ENCODE measurements at regions not wholly inside any gene's neighbourhood (a gene's known extent, or its start where the extent isn't known, plus 50 kb on each side); places are given as distances from the start of the nearest gene placed in this dataset.

DNA sequence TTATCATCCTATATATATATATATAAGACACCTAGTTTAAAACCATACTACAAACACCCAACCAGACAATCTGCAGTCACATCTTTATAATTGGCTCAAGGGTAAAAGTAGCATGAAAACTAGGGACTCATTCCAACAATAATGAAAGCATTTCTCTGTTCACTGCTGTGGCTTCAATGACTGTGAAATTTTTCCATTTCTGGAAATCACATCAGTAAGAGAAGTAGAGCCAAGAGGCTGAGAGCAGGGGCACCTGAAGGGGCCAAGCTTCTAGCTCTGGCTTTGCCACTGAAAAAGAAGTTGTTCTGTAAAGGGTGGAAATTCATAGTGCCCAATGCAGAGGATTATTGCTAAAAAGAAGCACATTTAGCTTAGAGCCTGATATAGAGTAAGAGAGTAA is 158.6 kb upstream of the GLI3 start:
- no peak overlapping the region for H3K4me3 ChIP-seq
- no peak for DNase-seq
- H3K9ac ChIP-seq (ENCODE audit: low read depth in 2 of 2, low read length in 2 of 2) = no peak overlapping the region
- H3K36me3 ChIP-seq = no peaks in the 10 kb centered on the region
- H3K27me3 ChIP-seq = no peaks in the 10 kb centered on the region
- no peak overlapping the region for H3K27ac ChIP-seq
- intact Hi-C loops (cut with DNase I) = no loop called here
- no peaks in the 10 kb centered on the region for H3K4me1 ChIP-seq
- TF ChIP-seq, protein P1, sequence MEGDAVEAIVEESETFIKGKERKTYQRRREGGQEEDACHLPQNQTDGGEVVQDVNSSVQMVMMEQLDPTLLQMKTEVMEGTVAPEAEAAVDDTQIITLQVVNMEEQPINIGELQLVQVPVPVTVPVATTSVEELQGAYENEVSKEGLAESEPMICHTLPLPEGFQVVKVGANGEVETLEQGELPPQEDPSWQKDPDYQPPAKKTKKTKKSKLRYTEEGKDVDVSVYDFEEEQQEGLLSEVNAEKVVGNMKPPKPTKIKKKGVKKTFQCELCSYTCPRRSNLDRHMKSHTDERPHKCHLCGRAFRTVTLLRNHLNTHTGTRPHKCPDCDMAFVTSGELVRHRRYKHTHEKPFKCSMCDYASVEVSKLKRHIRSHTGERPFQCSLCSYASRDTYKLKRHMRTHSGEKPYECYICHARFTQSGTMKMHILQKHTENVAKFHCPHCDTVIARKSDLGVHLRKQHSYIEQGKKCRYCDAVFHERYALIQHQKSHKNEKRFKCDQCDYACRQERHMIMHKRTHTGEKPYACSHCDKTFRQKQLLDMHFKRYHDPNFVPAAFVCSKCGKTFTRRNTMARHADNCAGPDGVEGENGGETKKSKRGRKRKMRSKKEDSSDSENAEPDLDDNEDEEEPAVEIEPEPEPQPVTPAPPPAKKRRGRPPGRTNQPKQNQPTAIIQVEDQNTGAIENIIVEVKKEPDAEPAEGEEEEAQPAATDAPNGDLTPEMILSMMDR (IDR thresholded peaks at IDR 0.05) = no peak
- no peaks in the 10 kb centered on the region for H3K9me3 ChIP-seq

DNA sequence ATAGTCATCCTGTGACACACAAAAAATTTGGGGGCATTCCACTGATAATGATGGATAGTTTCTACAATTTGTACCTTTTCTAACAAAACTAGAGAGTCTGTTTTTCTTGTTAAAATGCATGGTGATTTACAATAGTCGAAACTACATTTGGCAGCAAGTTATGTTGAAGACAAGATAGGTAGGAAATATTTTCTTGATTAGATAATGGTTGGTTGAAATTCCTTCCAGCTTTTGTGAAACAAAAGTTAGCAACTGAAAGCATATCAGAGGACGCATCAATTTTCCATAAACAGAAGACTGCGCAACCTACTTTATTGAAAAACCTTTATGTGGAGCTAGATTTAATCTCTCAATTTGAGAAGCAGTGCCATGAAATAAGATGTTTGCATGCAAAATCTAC is 155.8 kb upstream of the GLI3 start:
- H3K9me3 ChIP-seq = no peaks in the 10 kb centered on the region
- no peak overlapping the region for H3K4me3 ChIP-seq
- no peak overlapping the region for H3K27ac ChIP-seq
- no peaks in the 10 kb centered on the region for H3K36me3 ChIP-seq
- no peaks in the 10 kb centered on the region for H3K4me1 ChIP-seq
- no peak overlapping the region for H3K9ac ChIP-seq (ENCODE audit: low read depth in 2 of 2, low read length in 2 of 2)
- intact Hi-C loops (cut with DNase I) = no loop called here
- TF ChIP-seq, protein P1 (IDR thresholded peaks at IDR 0.05) = no peak
- no peak for DNase-seq
- H3K27me3 ChIP-seq = no peaks in the 10 kb centered on the region

DNA sequence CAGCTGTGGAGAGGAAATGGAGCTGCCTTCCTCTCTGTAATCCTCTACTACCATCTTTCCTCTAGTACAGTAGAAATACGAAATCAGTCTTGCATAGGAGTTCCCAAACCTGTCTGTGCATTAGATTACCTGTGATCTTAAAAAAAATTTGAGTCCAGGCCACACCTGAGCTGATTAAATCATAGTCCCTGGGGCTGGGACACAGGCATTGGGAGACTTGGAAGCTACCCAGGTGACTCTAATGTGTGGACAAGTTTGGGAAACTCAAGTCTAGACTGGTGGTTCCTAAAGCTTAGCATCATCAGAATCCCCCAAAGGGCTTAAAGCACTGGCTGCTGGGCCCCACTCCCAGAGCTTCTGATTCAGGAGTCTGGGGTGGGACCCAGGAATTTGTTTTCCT is 152.7 kb upstream of the GLI3 start:
- H3K9me3 ChIP-seq = no peaks in the 10 kb centered on the region
- TF ChIP-seq, protein P1 (IDR thresholded peaks at IDR 0.05) = no peak
- H3K36me3 ChIP-seq = no peaks in the 10 kb centered on the region
- H3K4me1 ChIP-seq = no peaks in the 10 kb centered on the region
- H3K27ac ChIP-seq = no peak overlapping the region
- H3K9ac ChIP-seq (ENCODE audit: low read depth in 2 of 2, low read length in 2 of 2) = no peak overlapping the region
- no peaks in the 10 kb centered on the region for H3K27me3 ChIP-seq
- no peak for DNase-seq
- intact Hi-C loops (cut with DNase I) = no loop called here
- no peak overlapping the region for H3K4me3 ChIP-seq

DNA sequence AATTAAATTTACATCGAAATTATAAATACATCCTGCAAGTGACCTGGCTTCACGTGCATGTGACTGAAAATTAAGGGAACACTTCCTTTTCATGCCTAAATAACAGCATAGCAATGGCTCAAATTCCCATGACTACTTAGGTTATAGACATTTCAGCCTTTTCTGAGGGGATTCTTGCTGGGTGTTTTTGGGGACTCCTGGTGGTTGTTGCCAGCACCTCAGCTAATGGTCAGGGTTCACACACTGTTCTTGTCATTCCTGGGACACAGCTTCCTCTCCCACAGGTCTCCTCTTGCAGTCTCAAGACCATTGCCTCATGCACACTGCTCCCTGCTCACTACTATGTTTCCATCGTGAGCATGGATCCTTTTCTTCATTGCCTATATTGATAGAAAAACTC is 148.9 kb upstream of the GLI3 start:
- no peaks in the 10 kb centered on the region for H3K27me3 ChIP-seq
- TF ChIP-seq, protein P1 (IDR thresholded peaks at IDR 0.05) = no peak
- intact Hi-C loops (cut with DNase I) = no loop called here
- H3K4me3 ChIP-seq = no peak overlapping the region
- no peak overlapping the region for H3K27ac ChIP-seq
- DNase-seq = no peak
- no peaks in the 10 kb centered on the region for H3K36me3 ChIP-seq
- H3K9ac ChIP-seq (ENCODE audit: low read depth in 2 of 2, low read length in 2 of 2) = no peak overlapping the region
- H3K9me3 ChIP-seq = no peaks in the 10 kb centered on the region
- no peaks in the 10 kb centered on the region for H3K4me1 ChIP-seq

DNA sequence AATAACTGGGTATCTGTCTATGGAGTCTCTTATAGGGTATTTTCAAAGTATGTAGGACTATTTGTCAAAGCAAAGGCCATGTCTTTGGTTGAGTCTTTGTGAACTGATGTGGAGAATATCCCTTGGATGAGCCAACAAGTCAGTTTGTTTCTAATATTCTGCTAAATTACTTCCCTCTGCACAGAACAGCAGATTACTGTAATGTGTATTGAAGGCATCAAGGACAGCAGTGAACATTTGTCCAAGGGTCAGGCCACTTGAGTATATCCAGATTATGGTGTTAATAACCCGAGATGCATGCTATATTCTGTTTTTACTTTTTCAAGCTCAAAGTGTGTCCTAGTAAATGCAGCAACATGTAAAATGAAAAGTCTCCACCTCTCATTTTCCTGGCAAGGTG is 144.2 kb upstream of the GLI3 start:
- Histone ChIP-seq H3K27ac (no peak overlapping the region), H3K9ac (ENCODE audit: low read depth in 2 of 2, low read length in 2 of 2) (no peak overlapping the region), H3K9me3 (no peaks in the 10 kb centered on the region), H3K27me3 (no peaks in the 10 kb centered on the region), H3K36me3 (no peaks in the 10 kb centered on the region), H3K4me1 (no peaks in the 10 kb centered on the region), H3K4me3 (no peak overlapping the region)
- intact Hi-C loops (cut with DNase I) = no loop called here
- TF ChIP-seq, protein P1 (IDR thresholded peaks at IDR 0.05) = no peak
- no peak for DNase-seq

DNA sequence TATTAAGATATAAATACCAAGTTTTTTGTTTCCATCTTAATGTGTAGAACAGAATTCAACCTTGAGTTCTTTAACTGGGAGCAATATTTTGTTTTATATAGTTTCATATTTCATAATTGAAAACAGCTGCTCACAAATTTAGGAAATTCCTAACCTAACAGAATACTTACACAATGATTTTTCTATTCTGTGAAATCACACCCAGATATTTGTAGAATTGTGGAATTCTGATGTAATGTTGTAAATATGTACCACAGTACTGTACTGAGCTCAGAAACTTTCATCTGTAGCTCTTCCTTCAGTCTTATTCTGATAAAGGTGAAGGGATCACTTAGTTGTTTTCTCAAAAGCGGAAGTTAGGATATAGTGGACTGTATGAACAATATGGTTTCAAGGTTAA is 143.4 kb upstream of the GLI3 start:
- Histone ChIP-seq H3K9me3 (no peaks in the 10 kb centered on the region), H3K27me3 (no peaks in the 10 kb centered on the region), H3K27ac (no peak overlapping the region), H3K4me1 (no peaks in the 10 kb centered on the region), H3K36me3 (no peaks in the 10 kb centered on the region), H3K4me3 (no peak overlapping the region), H3K9ac (ENCODE audit: low read depth in 2 of 2, low read length in 2 of 2) (no peak overlapping the region)
- no peak for DNase-seq
- intact Hi-C loops (cut with DNase I) = no loop called here
- TF ChIP-seq, protein P1 (IDR thresholded peaks at IDR 0.05) = no peak

All from colonic mucosa (tissue), 4 donors.